Endothelial cell of umbilical vein (primary cell): ENCODE measurements at regions not wholly inside any gene's neighbourhood (a gene's known extent, or its start where the extent isn't known, plus 50 kb on each side); places are given as distances from the start of the nearest gene placed in this dataset.

Source experiments
- MYC ChIP-seq: IDR thresholded peaks from one replicate; pipeline ENCODE4 v1.6.1; 2011; ENCODE audit warnings: mild to moderate bottlenecking, low read depth, low read length
- POLR2A ChIP-seq: IDR thresholded peaks from 2 replicates; pipeline ENCODE4 v1.6.1; 2012; ENCODE audit warnings: low read depth, mild to moderate bottlenecking, control low read depth, low read length

DNA sequence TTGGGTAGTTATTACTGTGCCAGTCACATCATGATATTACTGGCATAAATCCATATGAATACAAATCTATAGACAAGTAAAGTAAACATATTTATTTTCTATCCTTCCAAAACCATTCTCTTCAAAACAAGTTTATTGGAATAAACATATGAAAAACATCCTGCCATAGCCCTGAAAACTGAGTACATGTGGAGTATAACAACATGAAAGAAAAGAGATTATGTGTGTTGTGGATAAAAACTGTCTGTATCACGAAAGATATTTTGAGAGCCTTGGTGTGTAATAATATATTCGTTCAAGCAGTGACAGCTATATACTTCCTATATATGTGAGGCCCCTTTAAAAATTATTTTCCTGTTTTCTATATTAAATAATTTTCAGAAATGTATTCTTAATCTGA lies 1742.2 kb downstream of the ARAP2 start:
- TF ChIP-seq MYC (no peak), POLR2A (no peak)
